NT2/D1 (cell line): ENCODE measurements at regions not wholly inside any gene's neighbourhood (a gene's known extent, or its start where the extent isn't known, plus 50 kb on each side); places are given as distances from the start of the nearest gene placed in this dataset.

Experiments
- SUZ12 ChIP-seq: IDR thresholded peaks from 2 replicates; pipeline ENCODE4 v1.6.1; 2011; ENCODE audit not compliant: insufficient read length, insufficient read depth; ENCODE audit errors: extremely low read depth
- YY1 ChIP-seq: IDR thresholded peaks from 2 replicates; pipeline ENCODE4 v1.6.1; 2011; ENCODE audit not compliant: insufficient read length, insufficient read depth
- ZNF274 ChIP-seq: IDR thresholded peaks from 2 replicates; pipeline ENCODE4 v1.6.1; 2011; ENCODE audit warnings: mild to moderate bottlenecking, low read depth, low read length

GRCh38 chr14:88987516-88987915, 163.1 kb downstream of the TTC8 start:
- TF ChIP-seq YY1 (no peak), SUZ12 (no peak), ZNF274 (no peak)
